HG03378 (cell line): ENCODE measurements at regions not wholly inside any gene's neighbourhood (a gene's known extent, or its start where the extent isn't known, plus 50 kb on each side); places are given as distances from the start of the nearest gene placed in this dataset.
A peak's percentile ranks its signal among the peaks of the same experiment; 100 is the strongest.

ENCODE experiments used
- ATAC-seq: cut with Tn5 transposase; IDR thresholded peaks from one replicate; pipeline ENCODE4 v1.9.1; 2021; ENCODE audit warnings: mild to moderate bottlenecking, moderate library complexity; ENCODE audit not compliant: unreplicated experiment

DNA sequence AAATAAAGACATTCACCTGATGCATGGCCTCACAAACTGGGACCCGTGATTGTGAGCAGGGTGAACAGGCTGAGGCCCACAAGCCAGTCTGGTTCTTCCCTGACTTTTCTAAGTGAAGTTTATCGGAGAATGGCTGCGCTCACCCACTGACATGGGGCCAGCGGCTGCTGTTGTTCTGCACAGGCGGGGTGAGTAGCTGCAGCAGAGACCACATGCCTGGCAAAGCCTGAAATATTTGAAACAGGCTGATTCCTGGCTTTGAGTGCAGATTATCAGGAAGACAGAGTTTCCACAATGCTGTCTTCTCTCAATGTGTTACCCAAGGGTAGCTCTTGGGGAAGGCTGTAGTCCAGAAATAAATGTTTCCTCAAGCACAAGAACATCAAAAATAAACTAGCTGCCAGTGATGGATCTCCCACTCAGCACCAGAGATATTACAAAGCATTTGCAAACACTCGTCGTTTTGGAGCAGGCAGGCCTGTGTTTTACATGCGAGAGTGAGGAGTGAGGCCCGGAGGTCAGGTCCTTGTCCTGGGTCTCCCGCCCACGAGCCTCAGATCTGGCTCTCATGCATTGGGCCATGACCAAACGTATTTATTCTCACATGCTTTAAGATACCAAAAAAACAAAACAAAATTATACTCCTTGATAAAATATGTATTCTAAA is 647.1 kb downstream of the GALR1 start:
- no peak for ATAC-seq

DNA sequence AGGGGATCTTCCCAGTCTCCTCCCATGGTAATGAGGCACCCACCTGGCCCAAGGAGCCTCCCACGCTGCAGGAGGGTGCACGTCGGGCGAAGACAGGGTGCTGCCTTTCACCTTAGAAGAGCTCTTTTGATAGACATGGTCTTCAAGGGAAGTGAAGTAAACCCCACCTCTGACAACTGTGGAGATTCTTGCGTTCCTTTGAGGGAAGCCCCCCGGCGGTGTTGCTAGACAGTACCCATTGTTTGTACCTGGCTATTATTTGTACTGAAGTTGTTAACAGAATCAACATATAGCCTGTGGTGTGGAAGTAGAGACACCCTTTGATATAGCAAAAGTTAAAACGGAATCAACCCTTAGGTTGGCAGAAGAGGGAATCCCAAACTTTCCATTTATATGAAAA is 648.0 kb downstream of the GALR1 start:
- no peak for ATAC-seq

DNA sequence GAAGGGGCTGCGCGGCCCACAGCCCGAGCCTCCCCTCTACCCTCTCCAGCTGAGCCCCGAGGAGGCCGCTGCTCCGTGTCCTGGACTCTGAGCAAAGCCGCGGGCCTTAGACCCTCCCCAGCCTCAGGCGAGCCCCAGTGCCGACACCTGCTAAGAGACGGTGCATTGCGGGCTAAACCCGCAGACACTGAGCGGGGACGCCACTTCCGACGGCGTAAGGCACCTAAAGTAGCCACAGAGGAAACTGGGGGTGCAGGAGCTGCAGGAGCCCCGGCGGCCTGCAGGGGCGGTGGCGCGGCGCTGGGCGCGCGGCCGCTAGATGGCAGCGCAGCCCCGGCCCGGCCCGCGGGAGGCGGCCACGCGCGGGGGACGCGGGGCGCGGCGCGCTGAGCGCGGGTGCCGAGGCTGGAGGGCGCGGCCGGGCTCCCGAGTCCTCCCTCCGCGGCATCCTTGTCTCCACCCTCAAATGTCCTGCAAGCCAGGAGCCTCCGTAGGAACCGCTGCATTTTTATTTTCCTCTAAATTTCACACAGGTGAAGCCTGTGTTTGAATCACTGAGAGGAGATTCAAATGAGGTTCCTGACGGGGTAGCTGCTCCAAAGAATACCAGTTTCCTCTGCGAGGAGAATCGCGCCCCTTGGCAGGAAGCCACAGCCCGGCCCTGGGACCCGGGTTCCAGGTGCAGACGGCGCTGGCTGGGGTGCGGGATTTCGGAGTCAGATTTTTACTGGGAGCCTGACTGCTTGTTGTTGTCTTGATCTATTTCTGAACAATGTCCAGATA is 650.5 kb downstream of the GALR1 start:
- ATAC-seq, result peak; percentile 95

DNA sequence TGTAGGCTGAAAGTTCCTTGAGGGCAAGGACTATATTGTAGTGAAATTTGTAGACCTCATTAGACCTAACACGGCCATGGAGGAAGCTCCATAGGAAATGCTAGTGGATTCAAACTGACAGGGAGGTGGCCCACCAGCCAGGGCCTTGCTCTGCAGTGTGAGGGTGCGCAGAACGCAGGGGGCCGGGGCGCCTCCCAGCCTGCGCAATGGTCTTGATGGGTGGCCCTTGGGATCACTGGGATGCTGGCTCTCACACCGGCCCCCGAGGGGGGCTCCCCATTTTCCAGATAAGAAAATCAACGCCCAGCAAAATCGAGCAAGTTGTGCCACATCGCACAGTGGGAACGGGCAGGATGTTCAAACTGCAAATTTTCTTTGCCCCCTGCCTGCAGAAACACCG is 655.4 kb downstream of the GALR1 start:
- ATAC-seq, result no peak

DNA sequence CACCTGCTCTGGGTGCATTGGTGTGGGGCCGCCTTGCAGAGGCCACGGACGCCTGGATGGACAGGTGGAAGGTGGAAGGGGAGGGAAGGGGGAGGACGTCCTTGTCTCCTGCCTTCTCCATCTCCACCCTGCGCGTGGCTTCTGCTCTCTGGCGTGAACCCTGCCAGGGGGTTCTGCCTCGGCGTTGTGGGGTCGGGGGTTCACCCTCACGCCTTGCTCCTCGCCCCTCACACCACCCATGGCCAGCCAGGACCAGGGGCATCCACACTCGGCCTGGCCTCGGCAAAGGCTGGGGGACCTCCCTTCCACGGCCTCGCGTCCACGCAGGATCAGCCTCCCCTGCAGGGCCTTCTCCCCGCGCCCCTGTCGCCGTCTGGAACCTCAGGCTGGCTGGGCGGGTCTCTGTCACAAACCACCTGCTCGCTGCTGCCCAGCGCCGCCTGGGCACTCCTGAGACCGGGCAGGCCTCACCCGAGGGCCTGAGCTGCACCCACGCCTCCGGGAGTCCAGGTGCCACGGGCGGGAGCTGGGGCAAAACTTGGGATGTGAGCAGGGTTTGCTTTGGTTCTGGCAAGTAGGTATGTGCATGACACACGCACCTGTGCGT is 655.9 kb downstream of the GALR1 start:
- ATAC-seq, result no peak

DNA sequence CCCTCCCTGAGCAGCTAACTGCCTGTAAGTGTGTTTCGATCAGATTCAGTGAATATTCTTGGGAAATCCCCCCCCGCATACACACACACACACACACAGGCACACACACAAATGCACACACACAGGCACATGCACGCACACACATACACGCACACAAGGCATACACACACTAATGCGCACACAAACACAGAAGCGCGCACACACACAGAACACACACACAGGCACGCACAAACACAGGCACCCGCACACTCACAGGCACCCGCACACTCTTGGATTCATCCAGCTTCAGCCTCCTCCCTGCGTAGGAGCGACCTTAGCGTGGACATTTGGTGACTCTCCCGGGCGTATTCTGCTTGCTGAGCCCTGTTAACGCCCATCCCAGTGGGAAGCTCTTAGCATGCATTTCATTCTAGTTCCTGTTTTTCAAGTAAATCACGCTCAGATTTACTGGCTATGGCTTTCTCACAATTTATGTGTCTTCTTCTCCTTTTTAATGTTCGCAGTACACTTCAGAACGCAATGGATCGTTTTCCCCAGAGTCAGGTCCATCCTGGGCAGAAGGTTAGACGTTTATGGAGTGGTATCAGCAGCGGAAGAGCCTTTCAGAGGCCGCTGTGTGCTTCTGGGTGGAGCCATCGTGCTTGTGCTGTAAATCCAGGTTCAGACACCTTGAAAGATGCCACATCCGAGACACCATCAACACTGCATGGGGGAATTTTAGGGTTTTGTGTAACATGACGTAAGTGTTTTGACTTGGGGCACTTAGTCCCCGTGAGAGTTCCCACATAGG is 656.6 kb downstream of the GALR1 start:
- no peak for ATAC-seq

DNA sequence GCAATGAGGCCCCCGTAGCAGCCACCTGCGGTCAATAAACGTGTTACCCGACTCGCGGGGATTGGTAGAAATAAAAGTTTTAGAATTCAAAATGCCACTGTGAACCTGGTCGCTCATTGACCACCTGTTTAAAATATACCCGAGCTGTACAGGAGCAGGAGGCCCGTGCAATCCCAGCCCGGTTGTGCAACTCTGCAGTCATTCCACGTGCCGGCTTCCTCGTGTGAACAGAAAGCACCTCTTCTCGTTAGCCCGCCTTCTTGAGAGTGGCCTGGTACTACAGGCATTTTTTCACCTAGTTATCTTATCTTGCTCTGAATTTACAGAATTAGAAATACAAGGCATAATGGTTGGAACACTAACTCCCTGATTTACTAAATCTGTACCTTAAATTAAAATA is 660.7 kb downstream of the GALR1 start:
- ATAC-seq, result no peak

DNA sequence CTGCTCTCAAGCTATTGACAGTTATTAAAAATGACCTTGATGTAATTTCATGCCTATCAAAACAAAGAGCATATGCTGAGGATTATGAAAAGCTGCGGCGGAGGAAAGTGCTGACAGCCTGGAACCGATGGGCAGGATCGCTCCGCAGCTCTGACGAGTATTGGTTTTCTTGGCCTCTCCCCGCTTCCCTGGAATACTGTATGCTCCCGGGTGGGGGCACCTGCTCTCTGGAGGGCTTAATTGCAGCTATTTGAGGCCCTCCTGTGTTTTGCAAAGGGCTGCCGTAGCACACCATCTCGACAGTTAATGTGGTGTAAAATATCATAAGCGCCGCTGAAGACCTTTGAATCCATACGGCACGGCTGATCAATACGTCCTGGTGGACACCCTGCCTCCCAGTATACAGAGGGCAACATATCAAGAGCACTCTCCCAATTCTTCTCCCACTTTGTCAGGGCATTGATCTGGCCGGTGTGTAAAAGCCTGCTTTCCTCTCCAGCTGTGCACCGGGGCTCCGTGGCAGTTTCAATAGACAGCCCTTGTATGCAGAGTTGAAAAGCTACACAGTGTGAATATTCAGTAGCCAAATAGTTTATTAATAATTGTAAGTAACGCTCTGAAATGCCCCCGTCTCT is 662.4 kb downstream of the GALR1 start:
- no peak for ATAC-seq

DNA sequence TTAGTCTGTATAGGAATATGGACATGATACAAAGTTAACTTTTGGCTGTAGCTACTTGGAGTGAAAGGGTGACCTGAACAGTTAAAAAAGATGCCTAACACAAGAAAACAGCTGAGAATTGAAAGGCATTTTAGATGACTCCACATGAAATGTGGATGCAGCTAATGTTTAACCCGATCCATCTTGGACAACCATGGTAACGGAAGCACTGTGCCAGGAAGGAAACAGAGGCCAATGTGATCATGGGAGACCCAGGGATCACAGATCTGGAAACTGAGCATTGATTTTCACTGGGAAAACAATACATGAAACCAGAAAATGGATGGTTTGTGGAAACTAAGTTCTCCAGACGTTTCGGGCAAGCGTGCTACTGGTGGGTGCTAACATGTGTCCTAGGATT is 669.1 kb downstream of the GALR1 start:
- ATAC-seq, result no peak

DNA sequence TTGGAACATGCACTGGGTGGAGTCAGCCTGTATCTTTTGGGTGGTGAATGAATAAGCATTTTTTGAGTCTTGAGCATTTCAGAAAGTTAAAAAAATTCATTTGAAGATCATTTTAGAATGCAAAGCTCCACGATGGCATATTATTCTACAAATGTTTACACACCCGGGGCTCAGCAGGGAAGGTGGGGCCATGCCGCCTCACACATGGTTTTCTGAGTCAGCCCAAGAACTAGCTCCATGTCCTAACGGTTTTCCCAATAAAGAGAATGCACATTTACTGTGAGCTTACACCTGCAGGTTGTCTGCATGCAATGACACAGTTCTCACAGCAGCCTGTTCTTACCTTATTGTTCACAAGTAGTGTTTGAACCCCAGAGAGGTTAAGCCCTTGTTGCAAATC is 670.3 kb downstream of the GALR1 start:
- ATAC-seq, result no peak

DNA sequence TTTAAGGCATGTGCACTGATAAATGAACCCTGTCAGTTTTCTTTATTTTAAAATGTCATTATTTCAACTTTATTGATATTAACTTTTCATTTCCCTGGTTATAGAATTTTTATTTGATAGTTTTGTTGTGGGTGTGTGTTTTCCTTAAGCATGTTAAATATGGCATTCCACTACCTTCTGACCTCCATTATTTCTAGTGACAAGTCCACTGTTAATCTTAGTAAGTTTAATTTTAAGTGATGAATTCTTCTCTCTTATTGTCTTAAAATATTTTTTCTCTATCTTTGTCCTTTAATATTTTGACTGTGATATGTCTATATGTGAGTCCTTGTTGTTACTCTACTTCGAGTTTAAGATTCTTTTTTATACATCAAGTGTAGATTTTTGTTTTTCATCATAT is 685.7 kb downstream of the GALR1 start:
- ATAC-seq, result no peak

DNA sequence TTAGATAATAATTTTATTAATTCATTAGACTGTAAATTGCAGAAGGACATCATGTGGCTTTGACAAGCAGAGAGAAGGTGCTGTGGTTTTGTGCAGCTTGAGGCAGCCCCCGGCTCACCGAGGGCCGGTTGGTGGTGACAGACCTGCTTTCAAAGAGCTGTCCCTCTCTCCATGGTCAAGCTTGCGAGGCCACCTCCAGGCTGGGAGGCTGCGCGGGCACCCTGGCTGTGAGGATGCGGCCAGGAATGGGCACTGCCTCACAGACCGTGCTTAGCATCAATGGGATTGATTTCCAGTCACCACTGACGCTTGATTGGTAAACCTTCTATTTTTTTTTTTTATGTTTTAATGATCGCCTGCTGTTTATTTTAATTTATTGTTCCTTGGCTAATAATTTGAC is 690.9 kb downstream of the GALR1 start:
- ATAC-seq, result no peak

DNA sequence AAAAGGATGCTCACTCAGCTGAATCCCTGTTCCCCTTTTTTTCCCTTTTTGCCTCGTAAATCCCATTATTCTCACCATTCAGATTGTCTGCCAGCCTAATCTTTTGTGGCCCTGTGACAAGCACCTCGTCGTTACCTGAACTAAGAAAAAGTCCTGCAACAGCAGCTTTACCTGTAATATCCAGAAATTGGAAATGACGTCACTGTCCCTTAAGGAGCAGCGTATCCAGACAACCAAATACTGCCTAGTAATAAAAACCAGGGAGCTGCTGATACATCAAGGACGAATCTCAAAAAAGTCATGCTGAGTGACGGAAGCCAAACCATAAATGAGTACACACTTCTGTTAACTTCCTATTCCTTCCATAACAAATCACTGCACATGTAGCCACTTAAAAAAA is 694.9 kb downstream of the GALR1 start:
- ATAC-seq, result no peak

DNA sequence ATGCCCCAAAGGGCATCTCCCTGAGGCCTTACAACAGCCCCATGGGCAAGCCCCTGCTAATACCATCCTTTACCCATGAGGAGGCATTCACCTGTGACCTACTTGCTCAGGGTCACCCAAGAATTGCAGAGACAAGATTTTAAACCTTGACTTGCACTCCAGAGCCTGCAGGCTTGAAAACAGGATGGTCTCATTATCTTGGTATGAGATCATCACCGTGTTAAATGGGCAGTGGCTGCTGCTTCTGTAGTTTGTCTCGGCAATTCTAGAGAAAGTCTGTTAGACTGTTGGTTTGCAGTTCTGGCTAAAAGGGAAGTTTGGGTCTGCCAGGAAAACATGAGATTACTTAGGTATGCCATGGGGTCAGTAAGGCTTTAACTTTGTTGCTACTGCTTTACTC is 698.9 kb downstream of the GALR1 start:
- ATAC-seq, result no peak

DNA sequence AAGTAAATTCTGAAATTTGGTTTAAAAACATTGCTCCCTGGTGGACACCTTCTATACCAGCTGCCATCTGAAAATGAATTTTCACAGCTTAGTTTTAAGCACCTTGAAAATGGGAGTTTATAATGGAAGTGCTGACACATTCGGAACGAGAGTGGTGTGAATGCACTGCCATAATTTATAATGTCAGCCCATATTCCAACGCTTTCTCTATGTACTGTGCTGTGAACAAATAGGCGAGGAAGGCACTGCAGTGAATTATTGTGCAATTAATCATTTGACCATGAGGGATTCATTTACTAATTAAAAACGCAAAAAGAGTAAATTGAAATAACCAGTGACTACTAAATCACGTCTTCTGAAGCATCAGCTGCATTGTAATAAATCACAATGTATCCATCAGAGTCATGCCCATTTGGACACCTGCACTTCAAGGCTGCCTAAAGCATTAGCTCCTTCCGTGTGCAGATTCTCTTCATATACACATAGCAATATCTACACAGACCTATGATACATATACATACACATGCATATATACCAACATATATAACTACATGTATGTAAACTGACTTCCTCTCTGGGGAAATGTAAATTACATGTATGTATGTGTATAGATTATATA is 699.8 kb downstream of the GALR1 start:
- ATAC-seq, result no peak

DNA sequence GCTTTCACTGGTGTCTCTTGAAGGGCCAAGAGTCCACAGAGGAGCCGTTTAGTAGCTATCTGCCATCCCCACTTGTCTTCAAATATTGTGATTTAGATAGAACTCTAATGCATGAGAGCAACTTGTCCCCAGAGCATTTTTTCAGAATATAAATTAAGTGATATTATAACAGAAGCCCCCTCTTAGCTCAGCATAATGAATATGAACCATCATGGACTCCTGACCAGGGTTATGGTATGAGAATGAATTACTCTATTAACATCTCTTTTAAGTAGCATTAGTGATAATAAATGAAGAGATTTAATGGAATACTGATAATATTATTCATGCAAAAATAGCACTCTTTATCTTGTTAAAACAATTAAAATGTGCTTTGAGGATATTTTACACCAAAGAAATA is 709.6 kb downstream of the GALR1 start:
- no peak for ATAC-seq

DNA sequence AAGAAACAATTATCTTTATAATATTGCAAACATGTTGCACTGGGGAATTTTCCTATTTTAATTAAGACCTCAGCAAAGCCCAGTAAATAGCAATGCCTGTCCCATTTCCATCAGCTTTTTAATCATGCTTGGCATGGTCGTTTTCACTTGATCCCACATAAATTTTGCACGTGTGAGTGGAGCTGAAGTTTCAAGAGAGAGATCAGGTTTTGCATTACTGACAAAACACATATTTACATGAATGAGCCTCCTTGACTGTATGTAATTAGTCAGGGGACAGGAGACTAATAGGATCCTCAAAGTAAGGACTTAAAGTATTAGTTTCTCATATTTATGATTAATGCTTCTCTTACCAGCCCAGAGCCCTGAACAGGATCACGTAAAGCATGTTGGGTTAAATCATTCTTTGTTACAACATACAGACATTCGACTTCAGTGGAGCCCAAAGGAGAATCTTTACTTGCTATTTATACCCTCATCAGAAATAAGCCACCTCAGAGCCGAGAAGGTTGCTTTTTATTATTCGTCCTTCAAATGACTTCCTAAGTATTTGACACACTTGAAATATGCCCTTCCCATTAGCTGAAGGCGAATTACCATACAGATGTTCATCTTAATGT is 711.3 kb downstream of the GALR1 start:
- ATAC-seq, result no peak

DNA sequence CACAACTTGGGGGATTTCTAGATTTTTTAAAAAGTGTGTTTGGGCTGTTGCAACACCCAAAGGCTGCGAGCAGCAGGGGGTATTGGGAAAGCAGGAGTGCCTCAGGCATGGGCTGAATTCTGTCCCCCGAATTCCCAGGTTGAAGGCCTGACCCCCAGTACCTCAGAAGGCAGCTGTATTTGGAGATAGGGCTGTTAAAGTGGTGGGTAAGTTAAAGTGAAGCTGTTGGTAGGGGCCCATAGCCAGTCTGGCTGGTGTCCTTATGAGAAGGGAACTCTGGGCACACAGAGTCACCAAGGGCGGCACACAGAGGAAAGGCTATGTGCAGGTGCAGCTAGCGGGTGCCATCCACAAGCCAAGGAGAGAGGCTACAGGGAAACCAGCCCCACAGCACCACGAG is 717.4 kb downstream of the GALR1 start:
- no peak for ATAC-seq

DNA sequence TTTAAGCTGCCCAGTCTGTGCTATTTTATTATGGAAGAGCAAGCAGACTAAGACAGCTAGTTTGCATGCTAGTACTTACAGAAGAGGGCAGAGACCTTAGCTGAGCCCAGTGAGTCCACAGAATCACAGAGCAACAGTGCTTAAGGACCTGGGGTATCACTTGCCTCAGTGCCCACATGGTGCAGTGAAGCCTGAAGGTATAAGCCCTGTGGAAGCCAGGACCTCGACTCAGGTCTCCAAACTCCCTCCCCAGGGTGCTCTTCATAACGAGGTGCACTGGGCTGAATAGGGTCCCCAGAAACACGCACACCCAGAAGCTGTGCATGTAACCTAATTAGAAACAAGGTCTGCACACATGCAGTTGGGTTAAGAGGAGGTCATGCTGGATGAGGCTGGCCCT is 718.1 kb downstream of the GALR1 start:
- ATAC-seq, result no peak

DNA sequence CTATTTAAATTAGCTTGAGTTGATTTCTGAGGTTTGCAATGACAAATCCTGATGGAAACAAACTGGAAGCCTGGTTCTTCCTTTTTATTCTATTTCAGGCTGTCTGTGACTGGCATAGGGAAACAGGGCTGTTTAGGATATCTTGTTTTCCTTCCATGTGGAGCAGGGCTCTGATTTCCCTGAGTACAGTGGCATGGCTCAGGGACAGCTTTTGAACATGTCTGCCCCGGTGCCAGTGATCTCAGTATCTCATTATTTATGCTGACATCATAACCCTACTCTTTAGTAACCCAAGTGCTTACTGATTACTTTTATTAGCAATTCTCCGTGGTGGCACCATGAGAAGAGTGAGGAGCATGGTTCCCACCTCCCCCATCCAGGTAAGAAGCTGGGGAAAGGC is 720.3 kb downstream of the GALR1 start:
- no peak for ATAC-seq
